Fibroblast of skin of right quadriceps (primary cell): ENCODE measurements at regions not wholly inside any gene's neighbourhood (a gene's known extent, or its start where the extent isn't known, plus 50 kb on each side); places are given as distances from the start of the nearest gene placed in this dataset.

ENCODE experiments used
- DNase-seq: peaks from one replicate; pipeline ENCODE4 v3.0.0-alpha.2; 2013

GRCh38 chr6:40738551-40739193 is 151.5 kb upstream of the LRFN2 start:
- peak; percentile 51 for DNase-seq

GRCh38 chr6:40735521-40735920 is 148.4 kb upstream of the LRFN2 start:
- no peak for DNase-seq

GRCh38 chr6:40735121-40735520 is 148.0 kb upstream of the LRFN2 start:
- no peak for DNase-seq

- no peak for DNase-seq
Measured at GRCh38 chr6:40734607-40735006, 147.4 kb upstream of the LRFN2 start.

GRCh38 chr6:40733770-40734396 is 146.7 kb upstream of the LRFN2 start:
- DNase-seq: no peak

GRCh38 chr6:40733290-40733689 is 146.1 kb upstream of the LRFN2 start:
- DNase-seq: peak; percentile 65

GRCh38 chr6:40732878-40733277 is 145.7 kb upstream of the LRFN2 start:
- no peak for DNase-seq

GRCh38 chr6:40728643-40729042 is 141.5 kb upstream of the LRFN2 start:
- DNase-seq: no peak

GRCh38 chr6:40727271-40727670 is 140.1 kb upstream of the LRFN2 start:
- no peak for DNase-seq

GRCh38 chr6:40726853-40727252 is 139.7 kb upstream of the LRFN2 start:
- no peak for DNase-seq

GRCh38 chr6:40725390-40725789 is 138.2 kb upstream of the LRFN2 start:
- no peak for DNase-seq

GRCh38 chr6:40724886-40725285 is 137.7 kb upstream of the LRFN2 start:
- DNase-seq: no peak

- peak; percentile 64 for DNase-seq
Measured at GRCh38 chr6:40723967-40724366, 136.8 kb upstream of the LRFN2 start.

GRCh38 chr6:40722553-40723258 is 135.5 kb upstream of the LRFN2 start:
- DNase-seq: no peak

- no peak for DNase-seq
Measured at GRCh38 chr6:40722091-40722490, 134.9 kb upstream of the LRFN2 start.

GRCh38 chr6:40721271-40721952 is 134.2 kb upstream of the LRFN2 start:
- peak; percentile 19 for DNase-seq

- DNase-seq: no peak
Measured at GRCh38 chr6:40720375-40720748, 133.2 kb upstream of the LRFN2 start.

- DNase-seq: peak; percentile 65
Measured at GRCh38 chr6:40719671-40720374, 132.7 kb upstream of the LRFN2 start.

- no peak for DNase-seq
Measured at GRCh38 chr6:40718401-40718800, 131.2 kb upstream of the LRFN2 start.

- no peak for DNase-seq
Measured at GRCh38 chr6:40717411-40718057, 130.4 kb upstream of the LRFN2 start.

GRCh38 chr6:40715570-40716403 is 128.6 kb upstream of the LRFN2 start:
- DNase-seq: no peak
